A549 (cell line): ENCODE measurements at regions not wholly inside any gene's neighbourhood (a gene's known extent, or its start where the extent isn't known, plus 50 kb on each side); places are given as distances from the start of the nearest gene placed in this dataset.
"Not testable (repeated sequence)": the region's sequence is repeated elsewhere in the genome, so short reads cannot be mapped to it uniquely, and the experiment has no call there.

ENCODE experiments used
- ATAC-seq, 2 experiments: fragments of 200-7000 bp in 1 of 2; fragments of >200 bp in 1 of 2; cut with Nextera tagmentation in 1 of 2; cut with Tn5 transposase in 1 of 2; 3 replicates each; pipeline versions ENCODE4 v1.8.0 to v1.9.1; 2018 to 2020; ENCODE audit warnings: mild to moderate bottlenecking in 1 of 2, moderate library complexity in 1 of 2
- CTCF ChIA-PET: fragments of 300-600 bp; sonication (Branson Sonifier 250); formaldehyde crosslinking; extraction: SDS; loops from one replicate; lab custom pipeline; 2021; ENCODE audit warnings: antibody characterized with exemption, inconsistent platforms; lab: Yijun Ruan, JAX
- POLR2A ChIA-PET: fragments of 350-600 bp; formaldehyde crosslinking; extraction: SDS; loops from one replicate; lab custom pipeline; 2021; ENCODE audit warnings: antibody characterized with exemption, inconsistent platforms; lab: Yijun Ruan, JAX
- DNase-seq, 2 experiments: peaks; one replicate each; pipeline versions ENCODE4 v3.0.0 to v3.0.0-alpha.2; 2011 to 2016; ENCODE audit warnings: low read depth in 1 of 2, low spot score in 1 of 2
- FAIRE-seq: peaks from 2 replicates; lab custom pipeline; 2011; peaks lifted over from hg19 to GRCh38; lab: Jason Lieb, UNC
- H3K27ac ChIP-seq, 2 experiments: fragments of >200 bp; sonication (Bioruptor Twin); formaldehyde crosslinking; 3 replicates each; pipeline ENCODE4 v1.5.1; 2016 to 2017
- H3K4me1 ChIP-seq: fragments of >200 bp; sonication (Bioruptor Twin); formaldehyde crosslinking; 3 replicates; pipeline ENCODE4 v1.6.1; 2016
- H3K4me2 ChIP-seq: fragments of >200 bp; sonication (Bioruptor Twin); formaldehyde crosslinking; 3 replicates; pipeline ENCODE4 v1.6.1; 2016
- H3K4me3 ChIP-seq: fragments of >200 bp; sonication (Bioruptor Twin); formaldehyde crosslinking; 3 replicates; pipeline ENCODE4 v1.5.1; 2016
- H3K9me3 ChIP-seq: fragments of >200 bp; sonication (Bioruptor Twin); formaldehyde crosslinking; 3 replicates; pipeline ENCODE4 v1.6.1; 2016
- CBX2 ChIP-seq: fragments of 200-600 bp; sonication (generic); IDR thresholded peaks from 2 replicates; pipeline ENCODE4 v1.6.1; 2016; ENCODE audit warnings: low read depth, mild to moderate bottlenecking, borderline replicate concordance
- CHD4 ChIP-seq: fragments of 200-600 bp; sonication (generic); IDR thresholded peaks from 2 replicates; pipeline ENCODE4 v1.6.1; 2016; ENCODE audit warnings: antibody characterized with exemption, mild to moderate bottlenecking, borderline replicate concordance
- EP300 ChIP-seq, 2 experiments: fragments of >200 bp; sonication (Bioruptor Twin); formaldehyde crosslinking; IDR thresholded peaks; 2 replicates in 1 of 2; 3 replicates in 1 of 2; pipeline ENCODE4 v1.6.1; 2016 to 2017
- ESRRA ChIP-seq: fragments of 150-350 bp; IDR thresholded peaks from 2 replicates; pipeline ENCODE4 v1.6.1; 2014; ENCODE audit warnings: mild to moderate bottlenecking, low read length, borderline replicate concordance
- FOSB ChIP-seq: fragments of 250-450 bp; sonication (Bioruptor Pico); IDR thresholded peaks from 2 replicates; pipeline ENCODE4 v1.5.0; 2020; ENCODE audit warnings: mild to moderate bottlenecking, moderate library complexity
- FOXS1 ChIP-seq: fragments of 250-450 bp; sonication (Bioruptor Pico); IDR thresholded peaks from 2 replicates; pipeline ENCODE4 v1.5.0; 2020; ENCODE audit warnings: mild to moderate bottlenecking, moderate library complexity
- GATA3 ChIP-seq: IDR thresholded peaks from 2 replicates; pipeline ENCODE4 v1.6.1; 2012; ENCODE audit warnings: borderline replicate concordance
- HDAC2 ChIP-seq: fragments of 200-600 bp; sonication (generic); IDR thresholded peaks from 2 replicates; pipeline ENCODE4 v1.6.1; 2016
- HOXA7 ChIP-seq: fragments of 250-450 bp; sonication (Bioruptor Pico); IDR thresholded peaks from 2 replicates; pipeline ENCODE4 v1.5.0; 2020; ENCODE audit warnings: mild to moderate bottlenecking, moderate library complexity
- HOXB5 ChIP-seq: fragments of 250-450 bp; sonication (Bioruptor Pico); IDR thresholded peaks from 2 replicates; pipeline ENCODE4 v1.5.0; 2020; ENCODE audit warnings: mild to moderate bottlenecking, moderate library complexity
- JUNB ChIP-seq: fragments of >200 bp; sonication (Bioruptor Twin); formaldehyde crosslinking; IDR thresholded peaks from 2 replicates; pipeline ENCODE4 v1.6.1; 2016
- KDM5A ChIP-seq: fragments of 200-600 bp; sonication (generic); IDR thresholded peaks from 2 replicates; pipeline ENCODE4 v1.6.1; 2016; ENCODE audit warnings: antibody characterized with exemption, mild to moderate bottlenecking
- MAFK ChIP-seq: fragments of 450-650 bp; IDR thresholded peaks from 2 replicates; pipeline ENCODE4 v1.6.1; 2014; ENCODE audit not compliant: partially characterized antibody
- RAD21 ChIP-seq, 2 experiments: fragments of >200 bp in 1 of 2; sonication (Bioruptor Twin) in 1 of 2; formaldehyde crosslinking in 1 of 2; IDR thresholded peaks in 1 of 2; conservative IDR thresholded peaks in 1 of 2; 2 replicates in 1 of 2; 3 replicates in 1 of 2; pipeline ENCODE4 v1.6.1; 2012 to 2018; ENCODE audit warnings: inconsistent platforms in 1 of 2
- RNF2 ChIP-seq: fragments of 200-600 bp; sonication (generic); IDR thresholded peaks from 2 replicates; pipeline ENCODE4 v1.6.1; 2016; ENCODE audit warnings: low read depth, mild to moderate bottlenecking, antibody characterized with exemption, moderate library complexity, borderline replicate concordance
- TP53 ChIP-seq: fragments of 250-450 bp; sonication (Bioruptor Pico); IDR thresholded peaks from 2 replicates; pipeline ENCODE4 v1.5.0; 2021; ENCODE audit warnings: mild to moderate bottlenecking, moderate library complexity
- ZFP36 ChIP-seq: fragments of 450-650 bp; IDR thresholded peaks from 2 replicates; pipeline ENCODE4 v1.6.1; 2014; ENCODE audit warnings: borderline replicate concordance; ENCODE audit not compliant: partially characterized antibody
- ZNF302 ChIP-seq: fragments of 250-450 bp; sonication (Bioruptor Pico); IDR thresholded peaks from 2 replicates; pipeline ENCODE4 v1.9.0; 2021; ENCODE audit warnings: inconsistent platforms, mild to moderate bottlenecking, moderate library complexity
- WGBS: methylation state at CpG from one replicate; pipeline ENCODE4 v1.1.6; 2017; ENCODE audit errors: missing lambda C conversion rate; 5-methylcytosine and 5-hydroxymethylcytosine counted together
- TF ChIP-seq, protein P1 (sequence below): fragments of 450-650 bp; IDR thresholded peaks from 2 replicates; pipeline ENCODE4 v1.6.1; 2014; ENCODE audit warnings: antibody characterized with exemption
- TF ChIP-seq, protein P2 (sequence below): fragments of 250-450 bp; sonication (Bioruptor Pico); IDR thresholded peaks from 2 replicates; pipeline ENCODE4 v1.5.0; 2020; ENCODE audit warnings: low read depth, mild to moderate bottlenecking, moderate library complexity

DNA sequence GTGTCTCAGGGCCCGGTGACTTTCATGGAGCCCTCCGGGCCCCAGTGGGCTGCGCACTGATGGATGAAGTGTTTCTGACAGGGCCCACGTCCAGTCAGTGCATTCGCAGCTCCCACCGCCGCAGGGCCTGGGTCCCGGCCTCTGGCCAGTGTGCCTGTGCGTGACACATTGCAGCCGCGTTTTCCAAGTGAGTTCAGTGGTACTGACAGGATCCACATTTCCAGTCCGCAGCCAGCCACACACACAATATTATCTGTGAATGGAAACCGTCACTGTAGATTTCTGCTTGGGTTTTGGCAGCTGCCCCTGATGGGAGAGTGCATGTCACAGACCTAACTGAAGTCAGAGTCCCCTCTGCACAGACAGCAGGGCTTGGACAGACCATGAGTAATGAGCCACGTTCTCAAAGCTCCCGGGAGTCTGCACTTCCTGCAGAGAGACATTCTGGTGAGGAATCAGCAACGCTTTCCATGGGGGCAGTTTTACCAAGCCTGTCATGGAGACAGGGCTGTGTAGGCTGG, 171.4 kb downstream of the MYLK4 start:
- Histone ChIP-seq H3K27ac (no peak overlapping the region), H3K4me2 (no peak overlapping the region), H3K9me3 (no peaks in the 10 kb centered on the region), H3K4me3 (no peak overlapping the region), H3K4me1 (no peaks in the 10 kb centered on the region)
- WGBS, result 87% methylated on average over 15 of the region's 16 CpGs
- CTCF ChIA-PET, result no interaction called here
- ATAC-seq (no peak), FAIRE-seq (no peak), DNase-seq (no peak)
- POLR2A ChIA-PET, result no interaction called here
- TF ChIP-seq JUNB (no peak), HOXB5 (CRISPR knock-in tag) (no peak), HOXA7 (CRISPR knock-in tag) (no peak)
- TF ChIP-seq, protein P1, sequence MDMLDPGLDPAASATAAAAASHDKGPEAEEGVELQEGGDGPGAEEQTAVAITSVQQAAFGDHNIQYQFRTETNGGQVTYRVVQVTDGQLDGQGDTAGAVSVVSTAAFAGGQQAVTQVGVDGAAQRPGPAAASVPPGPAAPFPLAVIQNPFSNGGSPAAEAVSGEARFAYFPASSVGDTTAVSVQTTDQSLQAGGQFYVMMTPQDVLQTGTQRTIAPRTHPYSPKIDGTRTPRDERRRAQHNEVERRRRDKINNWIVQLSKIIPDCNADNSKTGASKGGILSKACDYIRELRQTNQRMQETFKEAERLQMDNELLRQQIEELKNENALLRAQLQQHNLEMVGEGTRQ, result no peak

DNA sequence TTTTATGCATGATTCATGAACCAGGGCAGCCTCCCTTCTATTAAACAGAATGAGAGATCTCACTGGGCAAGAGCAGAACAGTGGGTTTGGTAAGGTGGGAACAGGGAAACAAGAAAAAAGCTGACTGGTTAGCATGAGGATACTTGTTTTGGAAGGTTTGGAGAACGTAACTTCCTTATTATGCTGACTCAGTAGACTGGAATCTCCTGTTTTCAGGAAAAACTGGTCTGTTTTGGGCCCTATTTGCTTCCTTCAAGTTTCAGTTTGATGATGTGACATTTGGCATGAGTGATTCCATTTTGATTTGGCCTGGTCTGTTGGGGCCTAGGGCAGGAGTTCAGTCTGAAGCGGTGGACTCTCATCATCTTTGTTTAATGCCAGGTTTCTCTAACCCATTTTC, 172.0 kb downstream of the MYLK4 start:
- ATAC-seq (no peak), FAIRE-seq (no peak), DNase-seq (no peak)
- H3K27ac ChIP-seq, result no peak overlapping the region
- H3K9me3 ChIP-seq, result no peaks in the 10 kb centered on the region
- no peaks in the 10 kb centered on the region for H3K4me1 ChIP-seq
- POLR2A ChIA-PET, result no interaction called here
- H3K4me2 ChIP-seq, result no peak overlapping the region
- CTCF ChIA-PET, result no interaction called here
- 74% methylated on average over 2 of the region's 2 CpGs for WGBS
- TF ChIP-seq TP53 (CRISPR knock-in tag), result no peak
- peak; percentile 77 for TF ChIP-seq MAFK
- H3K4me3 ChIP-seq, result no peak overlapping the region

DNA sequence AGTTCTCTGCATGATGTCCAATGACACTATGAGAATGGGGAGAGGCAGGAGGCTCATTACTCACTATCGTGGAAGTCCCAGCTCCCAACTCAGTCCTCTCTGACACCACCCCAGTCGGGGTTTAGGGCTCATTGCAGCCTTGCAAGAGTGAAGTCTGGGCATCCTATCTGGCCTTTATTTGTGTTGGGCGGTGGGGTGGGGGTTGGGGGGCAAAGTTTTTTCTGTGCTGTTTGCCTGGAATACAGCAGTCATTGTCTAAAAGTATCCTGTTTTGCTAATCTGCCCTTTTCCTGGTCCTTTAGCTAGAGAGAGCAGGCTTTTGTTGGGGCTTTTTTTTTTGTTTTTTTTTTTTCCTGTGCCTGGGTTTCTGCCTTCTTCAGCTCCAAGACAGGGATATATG, 174.2 kb downstream of the MYLK4 start:
- ATAC-seq (no peak), FAIRE-seq (no peak), DNase-seq (no peak)
- Histone ChIP-seq H3K4me2 (no peak overlapping the region), H3K4me3 (no peak overlapping the region), H3K27ac (no peak overlapping the region), H3K9me3 (no peaks in the 10 kb centered on the region), H3K4me1 (no peaks in the 10 kb centered on the region)
- 71% methylated on average over 2 of the region's 3 CpGs for WGBS
- no peak for TF ChIP-seq EP300 (IDR thresholded peaks at IDR 0.05)
- TF ChIP-seq RNF2, result no peak
- no peak for TF ChIP-seq HDAC2
- TF ChIP-seq ZNF302 (CRISPR knock-in tag), result no peak
- ChIA-PET POLR2A (no interaction called here), CTCF (interaction anchor here (0.6 kb wide), 1 partner anchor 626 kb away, joined by 3 read pairs; no protein-coding TSS in a partner anchor)

DNA sequence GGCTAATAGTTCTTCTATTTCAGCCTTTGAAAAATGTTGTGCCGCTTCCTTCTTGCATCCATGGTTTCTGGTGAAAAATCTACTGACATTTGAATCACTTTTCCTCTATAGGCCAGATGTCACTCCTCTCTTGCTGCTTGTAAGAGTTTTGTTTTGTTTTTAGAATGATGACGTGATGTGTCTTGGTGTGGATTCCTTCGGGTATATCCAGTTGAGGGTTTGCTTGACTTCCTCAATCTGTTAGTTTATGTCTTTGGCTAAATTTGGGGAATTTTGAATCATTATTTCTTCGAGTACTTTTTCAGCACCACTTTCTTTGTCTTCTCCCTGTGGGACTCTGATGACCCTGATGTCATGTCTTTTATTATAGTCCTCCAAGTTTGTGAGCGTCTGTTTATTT, 175.5 kb downstream of the MYLK4 start:
- ATAC-seq (no peak), DNase-seq (no peak), FAIRE-seq (no peak)
- ChIA-PET CTCF (interaction anchor here (0.7 kb wide), 1 partner anchor 937 kb away, joined by 3 read pairs; no protein-coding TSS in a partner anchor), POLR2A (no interaction called here)
- Histone ChIP-seq H3K9me3 (no peaks in the 10 kb centered on the region), H3K4me1 (no peaks in the 10 kb centered on the region), H3K4me3 (no peak overlapping the region), H3K27ac (no peak overlapping the region), H3K4me2 (no peak overlapping the region)
- TF ChIP-seq ZFP36, result no peak
- TF ChIP-seq FOSB (CRISPR knock-in tag), result no peak
- TF ChIP-seq CHD4, result no peak
- TF ChIP-seq EP300 (IDR thresholded peaks at IDR 0.05), result no peak
- TF ChIP-seq FOXS1 (CRISPR knock-in tag), result no peak
- TF ChIP-seq ESRRA, result no peak
- no peak for TF ChIP-seq CBX2
- TF ChIP-seq HOXB5 (CRISPR knock-in tag), result no peak
- TF ChIP-seq, protein P2, sequence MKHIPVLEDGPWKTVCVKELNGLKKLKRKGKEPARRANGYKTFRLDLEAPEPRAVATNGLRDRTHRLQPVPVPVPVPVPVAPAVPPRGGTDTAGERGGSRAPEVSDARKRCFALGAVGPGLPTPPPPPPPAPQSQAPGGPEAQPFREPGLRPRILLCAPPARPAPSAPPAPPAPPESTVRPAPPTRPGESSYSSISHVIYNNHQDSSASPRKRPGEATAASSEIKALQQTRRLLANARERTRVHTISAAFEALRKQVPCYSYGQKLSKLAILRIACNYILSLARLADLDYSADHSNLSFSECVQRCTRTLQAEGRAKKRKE (CRISPR knock-in tag), result no peak
- no peak for TF ChIP-seq KDM5A
- TF ChIP-seq RAD21 (conservative IDR thresholded peaks at IDR 0.05 in 1 of 2, IDR thresholded peaks at IDR 0.05 in 1 of 2), result no peak
- TF ChIP-seq GATA3, result no peak
- TF ChIP-seq, all 56 proteins: peak for 0
- 76% methylated on average over 5 of the region's 5 CpGs for WGBS

DNA sequence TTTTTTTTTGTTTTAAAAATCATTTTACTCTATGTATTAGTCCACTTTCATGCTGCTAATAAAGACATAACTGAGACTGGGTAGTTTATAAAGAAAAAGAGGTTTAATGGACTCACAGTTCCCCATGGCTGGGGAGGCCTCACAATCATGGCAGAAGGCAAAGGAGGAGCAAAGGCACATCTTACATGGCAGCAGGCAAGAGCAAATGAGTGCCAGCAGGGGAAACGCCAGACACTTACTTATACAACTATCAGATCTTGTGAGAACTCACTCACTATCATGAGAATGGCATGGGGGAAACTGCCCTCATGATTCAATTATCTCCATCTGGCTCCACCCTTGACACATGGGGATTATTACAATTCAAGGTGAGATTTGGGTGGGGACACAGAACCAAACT, 181.3 kb downstream of the MYLK4 start:
- H3K4me1 ChIP-seq, ATAC-seq, POLR2A ChIA-PET, H3K4me3 ChIP-seq, H3K27ac ChIP-seq, FAIRE-seq, DNase-seq, H3K9me3 ChIP-seq, CTCF ChIA-PET, H3K4me2 ChIP-seq: not testable (repeated sequence)
- WGBS, result 35% methylated on average over 1 of the region's 1 CpG
